SW 1271 (cell line): ENCODE measurements at regions not wholly inside any gene's neighbourhood (a gene's known extent, or its start where the extent isn't known, plus 50 kb on each side); places are given as distances from the start of the nearest gene placed in this dataset.
"Not testable (repeated sequence)": the region's sequence is repeated elsewhere in the genome, so short reads cannot be mapped to it uniquely, and the experiment has no call there.

Source experiments
- DNase-seq, 2 experiments: peaks; one replicate each; lab custom pipeline; 2025; lab: John Stamatoyannopoulos, UW

GRCh38 chr9:13814647-13815400 is 499.1 kb downstream of the NFIB start:
- no peak for DNase-seq

DNA sequence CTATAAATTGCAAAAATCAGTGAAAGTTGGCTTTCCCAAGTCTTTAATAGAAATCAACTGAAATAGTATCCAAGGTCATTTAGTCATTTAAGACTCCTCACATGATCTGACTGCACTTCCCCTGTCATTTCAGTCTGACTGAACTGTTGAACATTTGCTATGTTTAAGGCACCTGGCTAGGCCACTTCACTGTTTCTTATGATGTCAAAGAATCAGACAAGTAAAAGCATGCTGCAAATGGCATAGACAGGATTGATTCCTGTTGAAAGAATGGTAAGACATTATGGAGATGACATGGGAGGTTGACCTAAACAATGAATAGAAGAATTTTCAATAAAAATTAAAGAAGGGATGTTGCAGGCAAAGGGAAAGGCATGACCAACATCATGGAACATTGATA is 502.1 kb downstream of the NFIB start:
- DNase-seq = no peak

DNA sequence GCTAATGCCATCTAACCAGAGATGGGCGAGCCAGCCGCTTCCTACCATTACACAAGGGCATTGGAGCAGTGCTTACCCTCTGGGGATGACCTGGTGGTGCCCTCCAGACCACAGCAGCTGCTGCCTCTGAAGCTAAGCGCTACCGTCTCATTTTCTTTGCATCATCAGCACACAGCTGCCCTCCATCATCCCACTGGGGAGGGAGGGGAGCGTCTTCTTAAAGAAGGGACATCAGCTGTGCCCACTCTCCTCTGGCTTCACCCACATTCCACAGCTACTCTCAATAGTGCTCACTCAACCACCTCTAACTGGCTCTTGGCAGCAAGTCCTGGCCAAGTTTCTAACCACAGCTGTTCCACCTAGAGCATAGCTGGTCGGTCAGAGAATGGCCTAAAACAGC is 503.4 kb downstream of the NFIB start:
- no peak for DNase-seq

DNA sequence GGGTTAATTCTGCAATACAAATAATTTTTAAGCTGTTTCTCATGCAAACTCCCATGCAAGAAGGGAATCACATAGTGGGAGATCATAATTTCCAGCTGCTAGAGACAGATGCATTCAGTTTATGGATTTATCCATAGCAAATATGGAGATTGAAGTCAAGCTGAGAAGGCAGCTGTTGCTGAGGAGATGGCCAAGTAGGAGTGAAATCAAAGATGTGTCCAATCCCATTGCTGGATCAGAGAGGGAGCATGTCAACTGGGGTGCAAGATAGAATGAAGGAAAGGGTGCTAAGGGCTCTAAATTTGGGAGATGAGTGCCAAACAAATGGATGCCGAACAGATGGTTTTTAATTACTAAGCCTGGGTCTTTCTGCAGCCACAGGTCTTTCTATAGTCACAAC is 504.5 kb downstream of the NFIB start:
- DNase-seq = no peak

GRCh38 chr9:13807118-13807517 is 506.8 kb downstream of the NFIB start:
- no peak for DNase-seq

DNA sequence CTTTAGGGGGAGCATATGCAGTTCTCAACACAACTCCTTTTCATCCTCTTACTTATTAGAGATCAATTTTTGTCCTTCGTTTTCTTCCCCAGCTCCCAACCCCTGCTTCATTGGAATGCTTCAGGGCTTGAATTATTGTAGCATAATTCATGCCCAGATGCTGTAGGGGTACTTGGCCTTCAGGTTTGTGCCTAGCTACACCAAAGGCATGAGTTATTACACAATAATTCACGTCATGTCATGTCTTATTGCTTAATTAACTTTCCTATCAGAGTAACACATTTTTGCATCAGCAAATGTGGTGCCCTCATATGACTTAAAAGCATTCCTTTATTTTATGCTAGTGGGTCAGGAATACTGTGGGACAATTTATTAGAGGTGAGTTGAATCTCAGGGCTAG is 507.2 kb downstream of the NFIB start:
- no peak for DNase-seq

GRCh38 chr9:13805546-13805945 is 508.4 kb downstream of the NFIB start:
- no peak for DNase-seq

GRCh38 chr9:13804532-13804931 is 509.4 kb downstream of the NFIB start:
- no peak for DNase-seq

- DNase-seq = no peak
Observed at GRCh38 chr9:13800776-13801175, 513.2 kb downstream of the NFIB start.

DNA sequence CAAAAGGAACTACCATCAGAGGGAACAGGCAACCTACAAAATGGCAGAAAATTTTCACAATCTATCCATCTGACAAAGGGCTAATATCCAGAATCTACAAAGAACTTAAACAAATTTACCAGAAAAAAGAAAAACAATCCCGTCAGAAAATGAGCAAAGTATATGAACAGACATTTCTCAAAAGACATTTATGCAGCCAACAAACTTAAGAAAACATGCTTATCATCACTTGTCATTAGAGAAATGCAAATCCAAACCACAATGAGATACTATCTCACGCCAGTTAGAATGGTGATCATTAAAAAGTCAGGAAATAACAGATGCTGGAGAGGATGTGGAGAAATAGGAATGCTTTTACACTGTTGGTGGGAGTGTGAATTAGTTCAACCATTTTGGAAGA is 516.2 kb downstream of the NFIB start:
- not testable (repeated sequence) for DNase-seq

DNA sequence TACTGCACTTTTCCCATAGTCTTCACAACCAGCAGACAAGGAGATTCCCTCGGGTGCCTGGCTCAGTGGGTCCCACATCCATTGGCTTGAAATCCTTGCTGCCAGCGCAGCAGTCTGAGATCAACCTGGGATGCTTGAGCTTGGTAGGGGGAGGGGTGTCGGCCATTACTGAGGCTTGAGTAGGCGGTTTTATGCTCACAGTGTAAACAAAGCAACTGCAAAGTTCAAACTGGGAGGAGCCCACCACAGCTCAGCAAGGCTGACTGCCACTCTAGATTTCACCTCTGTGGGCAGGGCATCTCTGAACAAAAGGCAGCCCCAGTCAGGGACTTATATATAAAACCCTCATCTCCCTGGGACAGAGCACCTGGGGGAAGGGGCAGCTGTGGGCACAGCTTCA is 512.3 kb upstream of the MPDZ start:
- no peak for DNase-seq

DNA sequence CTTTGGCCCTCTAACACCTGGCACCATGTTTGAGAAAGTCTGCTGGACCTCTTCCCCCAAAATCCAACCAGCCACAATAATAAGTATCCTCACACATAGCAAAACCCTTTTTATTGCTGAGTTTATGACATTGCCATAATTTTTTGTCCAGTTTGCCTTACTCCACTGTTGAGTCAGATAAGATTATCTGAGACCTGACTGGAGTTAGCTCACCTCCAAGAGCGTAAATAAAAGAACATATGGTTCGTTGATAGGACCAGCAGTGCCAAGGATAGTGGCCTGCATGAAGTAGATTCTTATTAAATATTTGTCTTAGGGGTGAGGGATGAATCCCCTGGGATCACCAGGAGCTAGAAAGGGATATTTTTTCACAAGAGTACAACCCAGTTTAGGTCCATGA is 510.6 kb upstream of the MPDZ start:
- no peak for DNase-seq

- no peak for DNase-seq
Observed at GRCh38 chr9:13787234-13787833, 507.8 kb upstream of the MPDZ start.

GRCh38 chr9:13786711-13787110 is 507.2 kb upstream of the MPDZ start:
- no peak for DNase-seq

DNA sequence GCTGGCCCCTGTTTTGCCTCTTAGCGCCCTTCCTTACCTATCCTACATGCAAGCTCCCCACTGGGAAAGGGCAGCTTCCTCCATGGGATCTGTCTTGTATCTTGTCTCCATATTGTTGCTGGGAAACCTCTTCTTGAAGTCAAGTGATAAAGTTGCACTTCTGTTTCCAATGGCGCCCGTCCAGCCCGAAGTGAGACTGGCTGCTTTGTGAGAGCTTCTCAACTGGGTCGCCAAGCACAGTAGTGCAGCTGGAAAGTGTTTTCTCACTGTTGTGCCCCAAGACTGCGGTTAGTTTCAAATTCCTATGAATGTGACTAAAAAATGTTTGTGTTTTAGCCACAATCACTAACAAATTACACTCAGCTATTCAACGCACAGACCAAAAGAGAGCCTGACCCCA is 506.6 kb upstream of the MPDZ start:
- DNase-seq = no peak

DNA sequence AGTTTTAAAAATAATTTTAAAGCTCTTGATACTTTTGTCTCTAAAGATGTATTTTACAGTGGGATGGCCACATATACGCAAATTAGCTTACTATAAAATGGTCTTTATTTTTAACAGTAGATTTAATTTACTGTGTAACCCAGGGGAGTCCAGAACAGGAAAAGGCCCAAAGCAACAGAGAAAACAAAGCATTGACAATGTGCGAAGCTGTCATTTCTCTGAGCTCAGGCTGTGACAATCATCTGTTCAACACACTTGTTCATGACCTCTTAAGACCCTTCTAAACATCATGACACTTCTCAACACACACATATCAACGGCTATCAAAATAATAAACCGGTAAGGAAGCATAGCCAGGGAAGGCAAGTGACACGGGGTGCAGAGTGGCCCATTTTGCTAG is 499.6 kb upstream of the MPDZ start:
- DNase-seq = no peak

DNA sequence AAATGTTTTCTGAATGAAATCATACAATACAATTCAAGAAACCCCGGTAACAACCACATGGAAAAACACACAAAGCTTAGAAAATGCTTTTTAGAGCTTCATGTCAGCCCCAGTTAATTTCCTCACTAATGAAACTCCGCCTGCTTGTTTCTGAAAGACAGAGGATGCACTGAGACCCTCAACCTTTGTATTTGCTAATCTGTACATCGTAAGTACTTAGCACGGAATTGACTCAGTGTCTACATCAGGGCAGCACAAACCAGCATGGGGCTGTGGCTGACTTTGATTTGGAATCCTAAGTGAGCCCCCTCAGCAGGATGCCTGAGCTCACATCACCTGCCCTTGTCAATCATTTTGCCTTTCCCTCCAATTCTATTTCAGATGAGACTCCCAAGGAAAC is 499.1 kb upstream of the MPDZ start:
- no peak for DNase-seq

GRCh38 chr9:13770956-13771355 is 491.5 kb upstream of the MPDZ start:
- DNase-seq = no peak

DNA sequence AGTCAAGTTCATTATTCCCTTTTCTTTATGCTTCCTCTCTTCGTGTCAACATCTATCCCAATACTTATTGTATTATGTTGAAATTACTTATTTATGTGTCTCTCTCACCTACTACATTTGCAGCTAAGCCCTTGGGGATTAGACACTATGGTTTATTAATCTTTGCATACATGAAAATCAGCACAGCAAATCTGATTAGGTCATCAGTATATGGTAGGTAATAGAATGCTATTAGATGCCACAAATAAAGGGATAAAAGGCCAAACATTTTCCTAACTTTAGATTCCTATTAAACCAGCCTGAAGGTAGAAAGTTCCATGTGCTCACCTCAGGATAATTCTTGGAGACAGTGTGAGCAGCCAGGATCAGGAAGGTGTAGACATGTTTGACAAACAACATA is 490.1 kb upstream of the MPDZ start:
- DNase-seq = no peak

DNA sequence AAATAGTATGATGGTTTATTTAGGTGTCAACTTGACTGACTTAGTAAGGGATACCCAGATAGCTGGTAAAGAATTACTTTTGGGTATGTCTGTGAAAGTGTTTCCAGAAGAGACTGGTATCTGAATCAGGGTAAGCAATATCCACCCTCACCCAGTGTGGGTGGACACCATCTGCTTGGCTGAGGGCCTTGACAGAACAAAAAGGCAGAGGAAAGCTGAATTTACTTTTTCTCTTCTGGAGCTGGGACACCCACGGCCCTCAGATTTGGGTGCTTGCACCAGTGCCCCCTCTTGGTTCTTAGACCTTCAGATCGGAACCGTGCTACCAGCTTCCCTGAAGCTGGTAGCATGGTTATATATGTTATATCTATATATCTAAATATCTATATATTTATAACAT is 489.5 kb upstream of the MPDZ start:
- DNase-seq = no peak

DNA sequence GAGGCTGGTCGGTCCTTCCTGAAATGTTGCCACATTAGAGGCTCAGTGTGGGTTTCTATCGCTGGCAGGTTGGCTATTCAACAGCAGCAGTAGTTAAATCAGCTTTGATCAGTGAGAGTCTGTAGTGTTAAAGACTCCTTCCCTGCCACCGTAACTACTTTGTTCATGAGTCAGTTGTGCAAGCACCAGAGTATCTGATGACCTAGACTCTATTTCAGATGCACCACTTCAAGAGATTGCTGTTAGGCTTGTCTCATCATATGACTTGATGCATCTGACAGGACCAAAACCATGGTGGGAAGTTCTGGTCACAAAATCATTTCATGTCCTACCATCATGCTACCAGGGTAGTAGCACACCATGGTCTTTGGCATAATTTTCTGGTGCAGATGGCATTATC is 482.7 kb upstream of the MPDZ start:
- DNase-seq = no peak

- no peak for DNase-seq
Observed at GRCh38 chr9:13759551-13759950, 480.1 kb upstream of the MPDZ start.

DNA sequence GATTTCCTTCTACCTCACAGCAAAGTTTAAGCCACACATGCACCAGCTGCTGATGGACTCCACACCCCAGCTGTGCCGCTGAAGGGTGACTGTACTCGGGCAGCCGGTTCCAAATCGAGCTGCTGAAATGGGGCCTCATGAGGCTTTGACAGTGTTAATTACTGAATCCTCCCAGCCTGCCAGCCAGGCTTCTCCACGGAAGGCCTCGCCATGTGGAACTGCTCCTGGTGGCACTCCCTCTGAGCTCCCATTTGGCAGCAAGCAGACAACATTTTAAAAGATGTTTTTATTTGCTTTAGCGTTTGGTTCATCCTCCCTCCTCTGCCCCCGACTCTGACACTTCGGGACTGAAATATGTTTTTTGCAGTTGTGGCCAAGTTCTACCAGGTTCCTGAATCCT is 479.4 kb upstream of the MPDZ start:
- no peak for DNase-seq

DNA sequence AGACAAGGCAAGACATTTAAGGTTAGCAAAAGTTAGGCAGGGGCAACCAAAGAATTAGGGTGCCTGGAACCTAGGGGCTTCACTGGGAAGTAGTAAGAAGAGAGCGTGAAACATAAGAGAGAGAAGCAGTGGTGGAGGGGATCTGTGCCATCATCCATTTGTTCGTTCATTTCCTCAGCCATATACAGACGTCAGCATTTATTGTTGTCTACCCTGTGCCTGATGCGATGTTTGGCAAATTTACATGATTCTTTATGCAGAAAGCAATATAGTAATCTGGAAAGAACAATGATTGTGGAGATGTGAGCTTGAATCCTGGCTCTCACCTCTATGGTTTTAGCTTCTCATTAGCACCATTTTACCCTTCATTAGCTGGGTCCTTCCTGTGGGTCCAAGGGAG is 477.5 kb upstream of the MPDZ start:
- DNase-seq = no peak
